NCI-H1048 (cell line): ENCODE measurements at regions not wholly inside any gene's neighbourhood (a gene's known extent, or its start where the extent isn't known, plus 50 kb on each side); places are given as distances from the start of the nearest gene placed in this dataset.
"Not testable (repeated sequence)": the region's sequence is repeated elsewhere in the genome, so short reads cannot be mapped to it uniquely, and the experiment has no call there.

Experiments
- DNase-seq: peaks from one replicate; lab custom pipeline; 2025; lab: John Stamatoyannopoulos, UW

DNA sequence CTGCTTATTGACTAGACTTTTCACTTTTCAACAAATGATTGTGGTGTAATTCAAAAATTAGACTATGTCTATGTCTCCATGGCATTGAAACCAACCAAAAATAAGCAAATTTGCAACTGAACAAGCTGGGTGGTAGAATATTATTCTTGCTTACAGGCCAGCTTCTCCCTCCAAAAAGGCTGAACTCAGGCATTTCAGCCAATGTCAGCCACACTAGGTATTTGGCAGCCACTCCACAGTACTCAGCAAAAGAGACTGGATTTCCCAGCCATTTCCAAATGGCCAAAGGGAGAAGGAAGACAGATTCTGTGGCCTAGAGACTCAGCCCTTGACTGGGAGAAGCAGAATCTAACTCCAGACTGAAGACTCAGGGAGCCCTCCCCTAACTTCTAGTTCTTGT is 121.8 kb upstream of the IRX5 start:
- DNase-seq = no peak

DNA sequence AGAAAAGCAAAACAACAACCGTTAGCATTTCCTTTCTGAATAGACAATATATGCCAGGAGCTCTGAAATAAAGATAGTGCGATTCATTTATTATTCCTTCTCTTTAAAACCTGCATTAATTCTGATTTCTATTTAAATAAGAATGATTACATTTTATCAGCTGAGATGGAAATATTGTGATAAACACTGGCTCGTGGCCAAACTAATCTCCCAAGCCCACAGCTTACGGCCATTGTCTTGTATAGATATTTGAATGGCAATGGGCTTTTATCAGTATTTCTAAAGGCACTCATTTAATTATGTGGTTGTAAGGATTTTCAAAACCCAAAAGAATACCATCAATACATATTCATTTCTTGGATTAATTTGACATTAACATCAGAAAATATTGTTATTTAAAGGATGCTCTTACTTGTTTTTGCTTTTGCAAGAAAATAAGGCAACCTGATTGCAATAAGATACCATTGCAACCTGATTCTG is 123.7 kb upstream of the IRX5 start:
- DNase-seq = no peak

DNA sequence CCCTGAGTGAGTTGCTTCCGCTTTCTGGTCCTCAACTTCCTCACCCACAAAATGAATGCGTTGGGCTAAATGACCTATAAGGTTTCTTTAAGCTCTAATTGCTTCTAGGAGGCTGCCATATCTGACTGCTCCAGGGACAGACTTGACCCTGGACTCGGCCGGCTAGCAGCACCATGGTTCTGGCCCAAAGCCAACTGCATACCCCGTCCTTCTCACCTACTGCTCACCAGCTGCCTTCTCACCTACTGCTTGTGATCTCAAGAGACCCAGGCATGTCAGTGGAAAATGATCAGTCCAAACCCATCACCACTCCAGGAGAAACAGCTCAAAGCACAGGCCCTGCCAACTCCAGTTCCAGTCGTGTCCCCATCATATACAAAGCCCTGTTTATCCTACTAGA is 124.3 kb upstream of the IRX5 start:
- DNase-seq = no peak

DNA sequence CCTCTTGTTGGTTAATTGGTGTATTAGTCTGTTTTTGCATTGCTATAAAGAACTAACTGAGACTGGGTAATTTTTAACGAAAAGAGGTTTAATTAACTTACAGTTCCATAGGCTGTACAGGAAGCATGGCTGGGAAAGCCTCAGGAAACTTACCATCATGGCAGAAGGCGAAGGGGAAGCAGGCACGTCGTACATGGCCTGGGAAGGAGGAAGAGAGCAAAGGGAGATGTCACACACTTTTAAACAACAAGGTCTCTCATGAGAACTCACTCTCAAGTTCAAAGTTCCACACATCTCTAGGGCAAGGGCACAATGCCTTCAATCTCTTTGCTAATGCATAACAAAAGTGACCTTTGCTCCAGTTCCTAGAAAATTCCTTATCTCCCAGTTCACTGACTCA is 125.0 kb upstream of the IRX5 start:
- no peak for DNase-seq

DNA sequence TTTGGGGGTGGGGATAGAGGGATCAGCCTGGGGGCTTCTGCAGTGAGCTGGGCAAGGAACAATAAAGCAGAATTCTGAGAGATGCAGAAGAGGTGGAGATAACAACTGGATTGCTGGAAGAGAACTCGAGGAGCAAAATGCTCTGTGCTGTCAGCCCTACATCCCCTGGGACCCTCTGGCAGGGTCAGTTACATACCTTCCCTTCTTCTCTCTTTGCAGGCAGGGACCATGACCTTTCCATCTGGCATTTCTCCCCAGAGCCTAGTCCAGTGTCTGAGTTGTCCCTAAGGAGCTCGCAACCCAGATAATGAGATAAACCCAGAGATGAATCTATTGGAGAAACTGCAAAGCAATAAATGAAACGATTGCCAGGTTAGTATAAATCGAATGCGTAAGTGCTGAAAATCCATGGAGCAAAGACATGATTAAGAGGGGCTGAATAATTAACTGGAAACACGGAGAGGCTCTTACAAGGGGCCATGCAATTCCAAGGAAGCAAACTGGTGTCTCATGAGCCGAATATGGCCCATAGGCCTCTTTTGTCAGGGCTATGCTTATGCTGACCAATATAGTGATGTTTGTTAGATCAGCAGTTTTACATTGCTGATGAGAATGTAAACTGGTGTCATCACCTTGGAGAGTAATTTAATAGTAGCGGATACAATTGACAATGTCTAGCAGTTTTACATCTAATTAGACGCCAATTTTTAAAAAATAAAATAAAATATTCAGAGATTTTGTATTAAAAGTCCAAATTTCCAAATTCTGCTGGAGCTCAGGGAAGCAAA is 129.4 kb upstream of the IRX5 start:
- no peak for DNase-seq

DNA sequence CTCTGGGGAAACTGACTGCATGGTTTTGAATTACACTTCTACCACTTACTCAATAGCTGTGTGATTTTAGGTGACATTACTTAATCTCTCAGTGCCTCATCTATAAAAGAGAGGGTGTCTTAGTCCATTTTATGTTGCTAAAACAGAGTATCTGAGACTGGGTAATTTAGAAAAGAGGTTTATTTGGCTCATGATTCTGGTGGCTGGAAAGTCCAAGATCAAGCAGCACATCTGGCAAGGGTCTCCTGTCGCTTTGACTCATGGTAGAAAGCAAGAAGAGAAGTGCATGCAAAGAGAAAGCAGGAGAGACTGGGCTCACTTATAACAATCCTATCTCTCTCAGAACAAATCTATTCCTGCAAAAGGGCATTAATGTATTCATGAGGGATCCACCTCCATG is 132.4 kb upstream of the IRX5 start:
- no peak for DNase-seq

- no peak for DNase-seq
Measured at GRCh38 chr16:54796211-54796610, 134.5 kb upstream of the IRX5 start.

DNA sequence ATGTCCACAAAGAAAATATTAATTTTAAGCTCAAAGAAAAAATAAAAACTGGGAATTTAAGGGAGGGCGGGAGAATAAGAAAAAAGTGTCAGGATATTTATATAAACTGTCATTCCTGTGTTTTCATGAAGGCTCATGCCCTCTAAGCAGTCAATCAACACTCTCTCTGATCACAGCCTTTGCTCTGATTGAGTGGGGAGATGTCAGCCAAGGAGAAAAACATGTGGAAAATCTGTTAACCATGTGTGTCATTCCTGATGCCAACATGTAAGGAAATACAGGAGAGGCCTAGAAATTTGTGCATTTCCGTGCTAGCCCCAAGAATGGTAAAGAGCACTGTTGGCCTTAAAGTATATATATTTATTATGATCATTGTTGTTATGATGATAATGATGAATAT is 137.9 kb upstream of the IRX5 start:
- no peak for DNase-seq

DNA sequence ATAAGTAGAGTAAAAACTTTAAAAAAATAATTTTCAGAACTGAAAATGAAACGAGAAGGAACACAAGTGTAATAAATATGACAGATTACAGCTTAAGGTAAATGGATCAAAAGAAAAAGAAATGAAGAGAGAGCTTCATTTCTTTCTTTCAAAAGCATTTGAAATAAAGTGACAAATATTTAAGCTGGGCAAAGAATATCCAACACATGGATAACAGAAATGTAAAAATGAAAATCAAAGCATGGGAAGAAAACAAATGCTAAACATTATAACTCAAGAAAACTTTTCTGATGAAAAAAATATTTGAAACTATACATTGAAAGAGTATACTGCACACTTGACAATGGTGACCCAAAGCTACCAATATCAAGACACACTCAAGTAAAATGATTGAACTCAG is 143.6 kb upstream of the IRX5 start:
- DNase-seq = no peak

DNA sequence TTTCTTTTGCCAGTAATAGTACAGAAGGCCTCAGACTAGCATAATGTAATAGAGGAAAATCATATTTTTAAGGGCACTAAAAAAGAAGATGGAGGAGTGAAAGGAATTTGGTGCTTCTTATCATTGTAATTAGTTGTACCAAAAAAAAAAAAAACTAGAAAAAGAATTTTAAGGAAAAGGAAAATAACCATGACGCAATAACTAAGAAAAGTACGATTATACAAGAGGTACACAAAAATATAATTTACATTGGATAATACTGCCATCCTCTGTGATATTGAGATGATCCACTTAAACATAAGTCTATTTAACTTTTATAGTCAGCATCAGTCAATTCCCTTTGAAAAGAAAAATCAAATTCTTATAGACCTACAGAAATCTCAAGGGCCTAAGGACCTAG is 146.7 kb upstream of the IRX5 start:
- no peak for DNase-seq

- DNase-seq = no peak
Measured at GRCh38 chr16:54783226-54783625, 147.4 kb upstream of the IRX5 start.

GRCh38 chr16:54780266-54780665 is 150.4 kb upstream of the IRX5 start:
- DNase-seq = no peak

DNA sequence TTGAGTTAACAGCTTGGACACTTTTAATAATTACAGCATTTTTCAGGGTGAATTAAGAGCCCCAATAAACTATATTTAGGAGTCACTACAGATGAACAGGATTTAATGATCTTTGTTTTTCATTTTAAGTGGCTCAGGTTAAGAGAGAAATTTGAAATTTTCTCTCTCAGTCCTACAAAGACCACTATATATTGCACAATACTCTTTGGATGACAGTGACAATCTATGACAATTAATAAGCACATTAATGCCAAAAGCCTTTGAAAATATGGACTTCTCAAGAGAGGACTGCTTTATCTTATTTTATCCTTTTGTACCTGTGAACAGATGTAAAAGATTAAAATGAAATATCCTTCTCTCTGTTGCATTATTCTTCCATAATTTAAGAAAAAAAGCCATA is 151.1 kb upstream of the IRX5 start:
- no peak for DNase-seq

DNA sequence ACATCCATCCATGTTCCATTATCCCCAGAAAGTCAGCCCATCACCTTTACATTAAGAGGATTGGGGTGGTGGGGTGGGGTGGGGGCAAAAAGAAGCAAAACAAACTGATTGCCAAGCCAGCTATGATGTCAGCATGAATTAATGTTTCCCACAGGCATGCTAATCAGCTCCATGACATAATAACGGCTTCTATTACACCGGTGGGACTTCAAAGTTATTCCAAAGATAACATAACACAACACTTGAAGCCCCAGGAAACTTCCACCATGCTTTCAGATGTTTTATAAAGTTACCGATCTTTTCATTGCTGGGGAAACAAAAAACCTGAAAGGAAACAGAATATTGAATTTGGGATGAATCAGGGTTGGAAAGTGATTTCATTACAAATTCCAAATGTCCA is 155.9 kb upstream of the IRX5 start:
- DNase-seq = no peak

- no peak for DNase-seq
Measured at GRCh38 chr16:54772400-54772799, 158.3 kb upstream of the IRX5 start.

- no peak for DNase-seq
Measured at GRCh38 chr16:54766355-54766754, 164.3 kb upstream of the IRX5 start.

- no peak for DNase-seq
Measured at GRCh38 chr16:54750249-54750648, 180.4 kb upstream of the IRX5 start.

- no peak for DNase-seq
Measured at GRCh38 chr16:54748611-54749190, 182.0 kb upstream of the IRX5 start.

GRCh38 chr16:54746596-54746995 is 184.1 kb upstream of the IRX5 start:
- no peak for DNase-seq

GRCh38 chr16:54744998-54745397 is 185.7 kb upstream of the IRX5 start:
- DNase-seq = no peak

GRCh38 chr16:54742436-54742835 is 188.2 kb upstream of the IRX5 start:
- DNase-seq = no peak

- no peak for DNase-seq
Measured at GRCh38 chr16:54739381-54739780, 191.3 kb upstream of the IRX5 start.

GRCh38 chr16:54734156-54734555 is 196.5 kb upstream of the IRX5 start:
- no peak for DNase-seq

DNA sequence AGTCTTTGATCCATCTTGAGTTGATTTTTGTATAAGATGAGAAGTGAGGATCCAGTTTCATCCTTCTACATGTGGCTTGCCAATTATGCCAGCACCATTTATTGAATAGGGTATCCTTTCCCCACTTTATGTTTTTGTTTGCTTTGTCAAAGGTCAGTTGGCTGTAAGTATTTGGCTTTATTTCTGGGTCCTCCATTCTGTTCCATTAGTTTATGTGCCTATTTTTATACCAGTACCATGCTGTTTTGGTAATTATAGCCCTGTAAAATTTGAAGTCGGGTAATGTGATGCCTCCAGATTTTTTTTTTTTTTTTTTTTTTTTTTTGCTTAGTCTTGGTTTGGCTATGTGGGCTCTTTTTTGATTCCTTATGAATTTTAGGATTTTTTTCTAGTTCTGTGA is 203.0 kb upstream of the IRX5 start:
- not testable (repeated sequence) for DNase-seq
